H9 (cell line): ENCODE measurements at regions not wholly inside any gene's neighbourhood (a gene's known extent, or its start where the extent isn't known, plus 50 kb on each side); places are given as distances from the start of the nearest gene placed in this dataset.
A peak's percentile ranks its signal among the peaks of the same experiment; 100 is the strongest.

Source experiments
- DNase-seq: peaks from one replicate; pipeline ENCODE4 v3.0.0-alpha.2; 2017
- H2AFZ ChIP-seq: one replicate; pipeline ENCODE4 v1.6.1; 2013; ENCODE audit warnings: mild to moderate bottlenecking, low read length, control low read depth, moderate library complexity
- H2AK5ac ChIP-seq: 2 replicates; pipeline ENCODE4 v1.6.1; 2013; ENCODE audit warnings: low read length, control low read depth, mixed read lengths; ENCODE audit not compliant: insufficient read length
- H2BK120ac ChIP-seq: one replicate; pipeline ENCODE4 v1.6.1; 2013; ENCODE audit warnings: low read depth, mild to moderate bottlenecking, low read length, control low read depth, inconsistent platforms; ENCODE audit not compliant: poor library complexity, severe bottlenecking
- H2BK12ac ChIP-seq: 2 replicates; pipeline ENCODE4 v1.6.1; 2013; ENCODE audit warnings: low read length, control low read depth, mixed read lengths, low read depth; ENCODE audit not compliant: insufficient read length
- H2BK15ac ChIP-seq: 2 replicates; pipeline ENCODE4 v1.6.1; 2013; ENCODE audit warnings: low read depth, low read length, control low read depth
- H2BK20ac ChIP-seq: one replicate; pipeline ENCODE4 v1.6.1; 2013; ENCODE audit warnings: low read depth, mild to moderate bottlenecking, low read length, control low read depth, inconsistent platforms; ENCODE audit not compliant: poor library complexity, severe bottlenecking
- H2BK5ac ChIP-seq: 2 replicates; pipeline ENCODE4 v1.6.1; 2013; ENCODE audit warnings: low read length, control low read depth, mixed read lengths; ENCODE audit not compliant: insufficient read length
- H3K14ac ChIP-seq: 2 replicates; pipeline ENCODE4 v1.6.1; 2013; ENCODE audit warnings: low read length, control low read depth; ENCODE audit not compliant: insufficient read depth
- H3K18ac ChIP-seq: 2 replicates; pipeline ENCODE4 v1.6.1; 2013; ENCODE audit warnings: low read depth, mild to moderate bottlenecking, mixed read lengths, low read length, control low read depth; ENCODE audit not compliant: insufficient read length
- H3K23ac ChIP-seq: 2 replicates; pipeline ENCODE4 v1.6.1; 2013; ENCODE audit warnings: low read length, control low read depth, mixed read lengths, low read depth; ENCODE audit not compliant: insufficient read length
- H3K23me2 ChIP-seq: 2 replicates; pipeline ENCODE4 v1.6.1; 2013; ENCODE audit warnings: low read depth, mild to moderate bottlenecking, mixed read lengths, low read length, control low read depth; ENCODE audit not compliant: insufficient read length, poor library complexity, severe bottlenecking
- H3K27ac ChIP-seq: 2 replicates; pipeline ENCODE4 v1.5.1; 2013; ENCODE audit warnings: low read length, control low read depth, mixed read lengths, low read depth; ENCODE audit not compliant: insufficient read length
- H3K27me3 ChIP-seq: 2 replicates; pipeline ENCODE4 v1.6.1; 2013; ENCODE audit warnings: low read length, control low read depth, inconsistent platforms; ENCODE audit not compliant: insufficient read depth
- H3K4ac ChIP-seq: 2 replicates; pipeline ENCODE4 v1.6.1; 2013; ENCODE audit warnings: low read depth, mild to moderate bottlenecking, control low read depth, inconsistent platforms, low read length, moderate library complexity
- H3K4me1 ChIP-seq: 2 replicates; pipeline ENCODE4 v1.6.1; 2013; ENCODE audit warnings: low read length, control low read depth, inconsistent platforms; ENCODE audit not compliant: insufficient read depth
- H3K4me2 ChIP-seq: 2 replicates; pipeline ENCODE4 v1.6.1; 2013; ENCODE audit warnings: low read length, control low read depth, mixed read lengths; ENCODE audit not compliant: insufficient read length, insufficient read depth
- H3K56ac ChIP-seq: 2 replicates; pipeline ENCODE4 v1.6.1; 2013; ENCODE audit warnings: low read depth, mild to moderate bottlenecking, mixed read lengths, low read length, control low read depth; ENCODE audit not compliant: insufficient read length
- H3K79me1 ChIP-seq: 2 replicates; pipeline ENCODE4 v1.6.1; 2013; ENCODE audit warnings: low read depth, mild to moderate bottlenecking, moderate library complexity, low read length, control low read depth, inconsistent platforms; ENCODE audit not compliant: insufficient read depth, poor library complexity, severe bottlenecking
- H3K79me2 ChIP-seq: 2 replicates; pipeline ENCODE4 v1.6.1; 2013; ENCODE audit warnings: low read length, control low read depth, inconsistent platforms; ENCODE audit not compliant: insufficient read depth
- H3K9ac ChIP-seq: 2 replicates; pipeline ENCODE4 v1.6.1; 2013; ENCODE audit warnings: low read length, control low read depth, mixed read lengths; ENCODE audit not compliant: insufficient read length; ENCODE audit errors: extremely low read depth
- H3K9me3 ChIP-seq: one replicate; pipeline ENCODE4 v1.6.1; 2013; ENCODE audit warnings: low read depth, low read length, inconsistent platforms; ENCODE audit not compliant: control insufficient read depth
- H3T11ph ChIP-seq: one replicate; pipeline ENCODE4 v1.6.1; 2013; ENCODE audit warnings: mild to moderate bottlenecking, low read length, control low read depth, inconsistent platforms
- H4K20me1 ChIP-seq: one replicate; pipeline ENCODE4 v1.6.1; 2013; ENCODE audit not compliant: control insufficient read depth, insufficient read length, insufficient read depth
- H4K5ac ChIP-seq: 2 replicates; pipeline ENCODE4 v1.6.1; 2013; ENCODE audit warnings: low read depth, mild to moderate bottlenecking, mixed read lengths, low read length, control low read depth; ENCODE audit not compliant: insufficient read length
- H4K8ac ChIP-seq: replicated peaks from 2 replicates; pipeline ENCODE4 v1.6.1; 2013; ENCODE audit warnings: low read length, control low read depth, mixed read lengths, low read depth; ENCODE audit not compliant: insufficient read length
- H4K91ac ChIP-seq: 2 replicates; pipeline ENCODE4 v1.6.1; 2013; ENCODE audit warnings: low read depth, mild to moderate bottlenecking, moderate library complexity, mixed read lengths, low read length, control low read depth; ENCODE audit not compliant: insufficient read length
- H3K27ac Mint-ChIP-seq, 3 experiments: 2 replicates in 2 of 3; 3 replicates in 1 of 3; pipeline ENCODE4 v1.8.0; 2020 to 2021; ENCODE audit warnings: mixed read lengths in 3 of 3, mild to moderate bottlenecking in 1 of 3, moderate library complexity in 1 of 3
- H3K27me3 Mint-ChIP-seq: 2 replicates; pipeline ENCODE4 v1.8.0; 2021; ENCODE audit warnings: low read depth, mild to moderate bottlenecking, moderate library complexity, mixed read lengths
- H3K36me3 Mint-ChIP-seq, 3 experiments: 2 replicates in 2 of 3; 3 replicates in 1 of 3; pipeline ENCODE4 v1.8.0; 2020 to 2021; ENCODE audit warnings: low read depth in 3 of 3, mixed read lengths in 3 of 3; ENCODE audit not compliant: insufficient read depth in 1 of 3
- H3K4me1 Mint-ChIP-seq, 2 experiments: 2 replicates each; pipeline ENCODE4 v1.8.0; 2020; ENCODE audit warnings: mixed read lengths in 2 of 2
- H3K4me3 Mint-ChIP-seq, 2 experiments: 2 replicates in 1 of 2; 3 replicates in 1 of 2; pipeline ENCODE4 v1.8.0; 2020 to 2021; ENCODE audit warnings: mild to moderate bottlenecking in 2 of 2, mixed read lengths in 2 of 2, moderate library complexity in 1 of 2
- H3K9me3 Mint-ChIP-seq, 2 experiments: 2 replicates in 1 of 2; 3 replicates in 1 of 2; pipeline ENCODE4 v1.8.0; 2020; ENCODE audit warnings: mild to moderate bottlenecking in 2 of 2, mixed read lengths in 2 of 2, moderate library complexity in 1 of 2
- WGBS: extraction: QIAGEN DNeasy Blood & Tissue Kit; methylation state at CpG from one replicate; pipeline ENCODE4 v1.1.7; 2013; ENCODE audit warnings: missing lambda C conversion rate, low lambda C conversion rate, mixed read lengths; ENCODE audit not compliant: insufficient read length; ENCODE audit errors: extremely low coverage; 5-methylcytosine and 5-hydroxymethylcytosine counted together
- TF ChIP-seq, protein P1 (sequence below): fragments of 200-600 bp; sonication (generic); conservative IDR thresholded peaks from 3 replicates; pipeline ENCODE4 v1.8.0; 2021; ENCODE audit warnings: antibody characterized with exemption, mild to moderate bottlenecking

DNA sequence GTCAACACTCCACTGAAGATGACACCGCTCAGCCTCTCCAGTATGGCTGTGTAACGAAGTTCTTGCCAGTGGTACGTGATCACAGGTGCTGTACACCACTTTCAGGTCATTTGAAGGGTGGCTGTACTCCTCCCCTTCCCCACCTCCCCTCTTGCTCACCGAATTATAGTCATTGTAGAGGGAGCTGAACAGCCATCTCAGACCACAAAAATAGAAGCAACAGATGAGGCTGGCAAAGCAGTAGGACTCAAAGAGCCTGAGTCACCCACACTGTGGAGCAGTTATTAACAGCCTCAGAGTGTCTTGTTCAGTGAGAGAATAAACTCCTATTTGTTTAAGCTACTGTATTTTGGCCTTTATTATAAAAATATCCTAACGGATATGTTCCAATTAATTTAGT lies 192.5 kb upstream of the MCHR2 start:
- Mint-ChIP-seq H3K4me1 (0 out of 4 replicates have a peak, but pooled peaks cover 0 to 2% of the 10 kb centered on the region in 2 experiments), H3K4me3 (no peak overlapping the region), H3K36me3 (no peaks in the 10 kb centered on the region), H3K27ac (peak overlapping the region in 1 of 3 experiments; percentile 40; a peak in 1 of 7 replicates), H3K27me3 (no peaks in the 10 kb centered on the region), H3K9me3 (no peaks in the 10 kb centered on the region)
- TF ChIP-seq, protein P1, sequence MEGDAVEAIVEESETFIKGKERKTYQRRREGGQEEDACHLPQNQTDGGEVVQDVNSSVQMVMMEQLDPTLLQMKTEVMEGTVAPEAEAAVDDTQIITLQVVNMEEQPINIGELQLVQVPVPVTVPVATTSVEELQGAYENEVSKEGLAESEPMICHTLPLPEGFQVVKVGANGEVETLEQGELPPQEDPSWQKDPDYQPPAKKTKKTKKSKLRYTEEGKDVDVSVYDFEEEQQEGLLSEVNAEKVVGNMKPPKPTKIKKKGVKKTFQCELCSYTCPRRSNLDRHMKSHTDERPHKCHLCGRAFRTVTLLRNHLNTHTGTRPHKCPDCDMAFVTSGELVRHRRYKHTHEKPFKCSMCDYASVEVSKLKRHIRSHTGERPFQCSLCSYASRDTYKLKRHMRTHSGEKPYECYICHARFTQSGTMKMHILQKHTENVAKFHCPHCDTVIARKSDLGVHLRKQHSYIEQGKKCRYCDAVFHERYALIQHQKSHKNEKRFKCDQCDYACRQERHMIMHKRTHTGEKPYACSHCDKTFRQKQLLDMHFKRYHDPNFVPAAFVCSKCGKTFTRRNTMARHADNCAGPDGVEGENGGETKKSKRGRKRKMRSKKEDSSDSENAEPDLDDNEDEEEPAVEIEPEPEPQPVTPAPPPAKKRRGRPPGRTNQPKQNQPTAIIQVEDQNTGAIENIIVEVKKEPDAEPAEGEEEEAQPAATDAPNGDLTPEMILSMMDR, result no peak
- no peak overlapping the region for H3K18ac ChIP-seq
- H4K91ac ChIP-seq, result no peak overlapping the region
- no peak overlapping the region for H2BK12ac ChIP-seq
- no peak overlapping the region for H4K5ac ChIP-seq
- no peaks in the 10 kb centered on the region for H3K9me3 ChIP-seq
- no peak overlapping the region for H2BK120ac ChIP-seq
- H3K27me3 ChIP-seq, result no peaks in the 10 kb centered on the region
- no peak overlapping the region for H3K9ac ChIP-seq
- H2BK20ac ChIP-seq, result no peak overlapping the region
- H2BK5ac ChIP-seq, result peak overlapping the region; percentile 33
- H4K20me1 ChIP-seq, result no peaks in the 10 kb centered on the region
- no peak overlapping the region for H3K23ac ChIP-seq
- peak overlapping the region; percentile 74 for H3K56ac ChIP-seq
- no peak overlapping the region for H3K4me2 ChIP-seq
- H3K79me1 ChIP-seq, result no peaks in the 10 kb centered on the region
- no peaks in the 10 kb centered on the region; the same call in 1 of the 2 replicates for H3K4me1 ChIP-seq
- no peaks in the 10 kb centered on the region for H3K79me2 ChIP-seq
- H3K4ac ChIP-seq, result no peak overlapping the region
- H2BK15ac ChIP-seq, result no peak overlapping the region
- H3K14ac ChIP-seq, result no peak overlapping the region
- H3K27ac ChIP-seq, result no peak overlapping the region
- WGBS, result no CpG with 5 or more reads among the region's 5 CpGs
- no peak overlapping the region for H2AK5ac ChIP-seq
- no peak overlapping the region for H2AFZ ChIP-seq
- peak overlapping the region; percentile 78 for H4K8ac ChIP-seq
- H3K23me2 ChIP-seq, result no peaks in the 10 kb centered on the region
- no peak overlapping the region for H3T11ph ChIP-seq
- no peak for DNase-seq
